C4-2B (cell line): ENCODE measurements at regions not wholly inside any gene's neighbourhood (a gene's known extent, or its start where the extent isn't known, plus 50 kb on each side); places are given as distances from the start of the nearest gene placed in this dataset.

Source experiments
- CTCF ChIP-seq: fragments of 450-650 bp; conservative IDR thresholded peaks from 2 replicates; pipeline ENCODE4 v1.5.1; 2017; ENCODE audit warnings: mild to moderate bottlenecking
- ZFX ChIP-seq: fragments of 450-650 bp; IDR thresholded peaks from 2 replicates; pipeline ENCODE4 v1.6.1; 2017

- no peak for TF ChIP-seq CTCF
- TF ChIP-seq ZFX, result no peak
These were observed 923.1 kb downstream of the TBL1XR1 start for GRCh38 chr3:176274161-176274560.
